ENCODE measurements at regions not wholly inside any gene's neighbourhood (a gene's known extent, or its start where the extent isn't known, plus 50 kb on each side); places are given as distances from the start of the nearest gene placed in this dataset.

- Histone ChIP-seq H3K4me2 (no peak overlapping the region), H3K9ac (no peak overlapping the region), H3K27ac (no peak overlapping the region), H3K4me1 (no peaks in the 10 kb centered on the region), H3F3A (ENCODE audit: low read depth) (no peaks in the 10 kb centered on the region), H3K4me3 (no peak overlapping the region), H3K79me2 (ENCODE audit: low read depth) (no peaks in the 10 kb centered on the region), H3K9me3 (ENCODE audit: low read depth) (no peaks in the 10 kb centered on the region), H2AFZ (replicated peaks) (no peak overlapping the region), H3K27me3 (peaks cover 10% of the 10 kb centered on the region), H4K20me1 (ENCODE audit: low read depth) (no peaks in the 10 kb centered on the region), H3K36me3 (no peaks in the 10 kb centered on the region)
- H3K27me3 Mint-ChIP-seq (ENCODE audit: insufficient read depth, low read depth) = no peaks in the 10 kb centered on the region
- DNase-seq (ENCODE audit: low spot score) = no peak
- no peaks in the 10 kb centered on the region for H3K9me3 Mint-ChIP-seq
- no peak overlapping the region for H3K27ac Mint-ChIP-seq
- no peaks in the 10 kb centered on the region for H3K4me1 Mint-ChIP-seq
- TF ChIP-seq EZH2 (IDR thresholded peaks at IDR 0.05) = no peak
- no peak for TF ChIP-seq EZH2phosphoT487 (IDR thresholded peaks at IDR 0.05)
- TF ChIP-seq CTCF (IDR thresholded peaks at IDR 0.05) = no peak
- H3K4me3 Mint-ChIP-seq = no peak overlapping the region
- H3K36me3 Mint-ChIP-seq = no peaks in the 10 kb centered on the region
Measured at GRCh38 chr7:47145186-47145725, 436.7 kb downstream of the TNS3 start.

- Histone ChIP-seq H3K4me3 (no peak overlapping the region), H3F3A (ENCODE audit: low read depth) (no peaks in the 10 kb centered on the region), H3K9me3 (ENCODE audit: low read depth) (no peaks in the 10 kb centered on the region), H3K9ac (no peak overlapping the region), H4K20me1 (ENCODE audit: low read depth) (no peaks in the 10 kb centered on the region), H3K4me2 (no peak overlapping the region), H3K27ac (no peak overlapping the region), H3K27me3 (peaks cover 22% of the 10 kb centered on the region), H3K4me1 (no peaks in the 10 kb centered on the region), H3K79me2 (ENCODE audit: low read depth) (no peaks in the 10 kb centered on the region), H3K36me3 (no peaks in the 10 kb centered on the region), H2AFZ (replicated peaks) (no peak overlapping the region)
- Mint-ChIP-seq H3K36me3 (no peaks in the 10 kb centered on the region), H3K27ac (no peak overlapping the region), H3K4me3 (no peak overlapping the region), H3K27me3 (ENCODE audit: insufficient read depth, low read depth) (peaks cover 2% of the 10 kb centered on the region), H3K4me1 (no peaks in the 10 kb centered on the region), H3K9me3 (no peaks in the 10 kb centered on the region)
- TF ChIP-seq EZH2phosphoT487 (IDR thresholded peaks at IDR 0.05) = no peak
- no peak for TF ChIP-seq CTCF (IDR thresholded peaks at IDR 0.05)
- no peak for TF ChIP-seq EZH2 (IDR thresholded peaks at IDR 0.05)
- no peak for DNase-seq (ENCODE audit: low spot score)
Measured at GRCh38 chr7:47143339-47143738, 438.6 kb downstream of the TNS3 start.

GRCh38 chr7:47142867-47143175, 439.1 kb downstream of the TNS3 start:
- Histone ChIP-seq H3K36me3 (no peaks in the 10 kb centered on the region), H3K4me1 (no peaks in the 10 kb centered on the region), H3K9ac (no peak overlapping the region), H3K4me2 (no peak overlapping the region), H3K79me2 (ENCODE audit: low read depth) (no peaks in the 10 kb centered on the region), H3K4me3 (no peak overlapping the region), H2AFZ (replicated peaks) (no peak overlapping the region), H3K9me3 (ENCODE audit: low read depth) (no peaks in the 10 kb centered on the region), H3K27me3 (peaks cover 22% of the 10 kb centered on the region), H3K27ac (no peak overlapping the region), H3F3A (ENCODE audit: low read depth) (no peaks in the 10 kb centered on the region), H4K20me1 (ENCODE audit: low read depth) (no peaks in the 10 kb centered on the region)
- Mint-ChIP-seq H3K27me3 (ENCODE audit: insufficient read depth, low read depth) (peaks cover 2% of the 10 kb centered on the region), H3K9me3 (no peaks in the 10 kb centered on the region), H3K36me3 (no peaks in the 10 kb centered on the region), H3K27ac (no peak overlapping the region), H3K4me1 (no peaks in the 10 kb centered on the region), H3K4me3 (no peak overlapping the region)
- no peak for DNase-seq (ENCODE audit: low spot score)
- TF ChIP-seq EZH2 (IDR thresholded peaks at IDR 0.05) = no peak
- no peak for TF ChIP-seq CTCF (IDR thresholded peaks at IDR 0.05)
- TF ChIP-seq EZH2phosphoT487 (IDR thresholded peaks at IDR 0.05) = no peak
